ENCODE measurements at regions not wholly inside any gene's neighbourhood (a gene's known extent, or its start where the extent isn't known, plus 50 kb on each side); places are given as distances from the start of the nearest gene placed in this dataset.

DNA sequence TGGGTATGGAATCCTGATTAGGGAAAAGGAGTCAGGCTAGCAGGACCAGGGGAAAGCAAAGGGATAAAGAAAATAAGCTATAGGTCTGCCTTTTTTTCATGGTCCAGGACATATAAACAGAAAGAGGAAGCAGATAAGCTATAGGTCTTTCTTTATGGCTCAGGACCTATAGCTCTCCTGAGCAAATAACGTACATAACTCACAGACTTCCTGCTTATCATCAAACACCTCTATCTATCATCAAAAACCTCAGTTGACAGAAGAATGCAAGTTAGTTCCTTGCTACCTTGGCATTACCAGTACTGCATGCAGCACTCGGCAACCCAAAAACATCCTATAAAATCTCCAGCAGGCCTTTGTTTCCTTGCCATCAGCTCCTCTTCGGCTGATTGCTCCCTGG, 238.7 kb upstream of the OR4E1 start (continued):
- TF ChIP-seq, protein P1, sequence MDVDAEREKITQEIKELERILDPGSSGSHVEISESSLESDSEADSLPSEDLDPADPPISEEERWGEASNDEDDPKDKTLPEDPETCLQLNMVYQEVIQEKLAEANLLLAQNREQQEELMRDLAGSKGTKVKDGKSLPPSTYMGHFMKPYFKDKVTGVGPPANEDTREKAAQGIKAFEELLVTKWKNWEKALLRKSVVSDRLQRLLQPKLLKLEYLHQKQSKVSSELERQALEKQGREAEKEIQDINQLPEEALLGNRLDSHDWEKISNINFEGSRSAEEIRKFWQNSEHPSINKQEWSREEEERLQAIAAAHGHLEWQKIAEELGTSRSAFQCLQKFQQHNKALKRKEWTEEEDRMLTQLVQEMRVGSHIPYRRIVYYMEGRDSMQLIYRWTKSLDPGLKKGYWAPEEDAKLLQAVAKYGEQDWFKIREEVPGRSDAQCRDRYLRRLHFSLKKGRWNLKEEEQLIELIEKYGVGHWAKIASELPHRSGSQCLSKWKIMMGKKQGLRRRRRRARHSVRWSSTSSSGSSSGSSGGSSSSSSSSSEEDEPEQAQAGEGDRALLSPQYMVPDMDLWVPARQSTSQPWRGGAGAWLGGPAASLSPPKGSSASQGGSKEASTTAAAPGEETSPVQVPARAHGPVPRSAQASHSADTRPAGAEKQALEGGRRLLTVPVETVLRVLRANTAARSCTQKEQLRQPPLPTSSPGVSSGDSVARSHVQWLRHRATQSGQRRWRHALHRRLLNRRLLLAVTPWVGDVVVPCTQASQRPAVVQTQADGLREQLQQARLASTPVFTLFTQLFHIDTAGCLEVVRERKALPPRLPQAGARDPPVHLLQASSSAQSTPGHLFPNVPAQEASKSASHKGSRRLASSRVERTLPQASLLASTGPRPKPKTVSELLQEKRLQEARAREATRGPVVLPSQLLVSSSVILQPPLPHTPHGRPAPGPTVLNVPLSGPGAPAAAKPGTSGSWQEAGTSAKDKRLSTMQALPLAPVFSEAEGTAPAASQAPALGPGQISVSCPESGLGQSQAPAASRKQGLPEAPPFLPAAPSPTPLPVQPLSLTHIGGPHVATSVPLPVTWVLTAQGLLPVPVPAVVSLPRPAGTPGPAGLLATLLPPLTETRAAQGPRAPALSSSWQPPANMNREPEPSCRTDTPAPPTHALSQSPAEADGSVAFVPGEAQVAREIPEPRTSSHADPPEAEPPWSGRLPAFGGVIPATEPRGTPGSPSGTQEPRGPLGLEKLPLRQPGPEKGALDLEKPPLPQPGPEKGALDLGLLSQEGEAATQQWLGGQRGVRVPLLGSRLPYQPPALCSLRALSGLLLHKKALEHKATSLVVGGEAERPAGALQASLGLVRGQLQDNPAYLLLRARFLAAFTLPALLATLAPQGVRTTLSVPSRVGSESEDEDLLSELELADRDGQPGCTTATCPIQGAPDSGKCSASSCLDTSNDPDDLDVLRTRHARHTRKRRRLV (CRISPR knock-in tag; IDR thresholded peaks at IDR 0.05) = no peak

DNA sequence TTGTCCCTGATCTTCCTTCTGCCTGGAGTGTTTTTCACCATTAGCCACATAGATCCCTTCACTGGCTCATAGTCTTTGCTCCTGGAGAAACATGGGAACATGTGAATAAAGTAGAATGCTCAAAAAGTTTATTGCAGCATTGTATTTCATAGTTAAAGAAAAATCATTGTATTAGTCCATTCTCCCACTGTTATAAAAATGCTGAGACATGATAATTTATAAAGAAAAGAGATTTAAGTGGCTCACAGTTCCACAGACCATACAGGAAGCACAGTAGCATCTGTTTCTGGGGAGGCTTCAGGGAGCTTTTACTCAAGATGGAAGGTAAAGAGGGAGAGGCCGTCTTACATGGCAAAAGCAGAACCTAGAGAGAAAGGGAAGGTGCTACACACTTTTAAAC, 238.3 kb upstream of the OR4E1 start:
- TF ChIP-seq MAFK (conservative IDR thresholded peaks at IDR 0.05 in 1 of 2, IDR thresholded peaks at IDR 0.05 in 1 of 2; ENCODE audit: low read length in 2 of 2) = peak; percentile 74 to 81
- no peak for TF ChIP-seq ZSCAN12 (CRISPR knock-in tag; IDR thresholded peaks at IDR 0.05)
- TF ChIP-seq MAFF (IDR thresholded peaks at IDR 0.05; ENCODE audit: low read depth, low read length) = peak; percentile 67
- H3K4me3 ChIP-seq (replicated peaks in 1 of 3; ENCODE audit: insufficient read depth in 1 of 3, low read depth in 2 of 3, low read length in 3 of 3) = no peak overlapping the region
- no TSS peak for BruUV-seq (replicated peaks)
- DNase-seq (ENCODE audit: low spot score) (no peak), ATAC-seq (no peak), FAIRE-seq (no peak)
- no peaks in the 10 kb centered on the region for H3K27me3 ChIP-seq (ENCODE audit: control insufficient read depth in 1 of 2, insufficient read depth in 2 of 2, low read length in 2 of 2)
- ChIA-PET CTCF (ENCODE audit: low intra/inter-chr PET ratio, low total read pairs) (no interaction called here), POLR2A (no interaction called here)
- no peak overlapping the region for H3K27ac ChIP-seq (ENCODE audit: extremely low read length, insufficient read depth, low read length)
- no peaks in the 10 kb centered on the region for H3K9me3 ChIP-seq (ENCODE audit: low read length)
- H2AFZ ChIP-seq (ENCODE audit: low read length) = no peak overlapping the region
- no peaks in the 10 kb centered on the region for H3K79me2 ChIP-seq (ENCODE audit: insufficient read depth, low read length)
- 0% methylated on average over 1 of the region's 1 CpG for WGBS (ENCODE audit: low lambda C conversion rate)
- in situ Hi-C loops (cut with HindIII; ENCODE audit: extremely low pct_ligation_motif_present, low pct_unique_long_range_greater_than_20kb) (no loop called here), intact Hi-C loops (cut with micrococcal nuclease; ENCODE audit: unreplicated experiment) (no loop called here)
- no peaks in the 10 kb centered on the region for H4K20me1 ChIP-seq (ENCODE audit: insufficient read depth, low read length)
- no peak overlapping the region for H3K4me2 ChIP-seq (ENCODE audit: low read depth, low read length)
- H3K36me3 ChIP-seq (replicated peaks in 1 of 2; ENCODE audit: control insufficient read depth in 1 of 2, insufficient read depth in 2 of 2, low read length in 2 of 2) = no peaks in the 10 kb centered on the region
- H3K4me1 ChIP-seq (ENCODE audit: insufficient read depth, low read length) = peaks cover 7% of the 10 kb centered on the region; the same call in 1 of the 2 replicates
- no peak overlapping the region for H3K9ac ChIP-seq (ENCODE audit: insufficient read depth, low read depth, low read length)

All from HepG2 (cell line).